Esophagus squamous epithelium (tissue), 5 donors: ENCODE measurements at regions not wholly inside any gene's neighbourhood (a gene's known extent, or its start where the extent isn't known, plus 50 kb on each side); places are given as distances from the start of the nearest gene placed in this dataset.

ENCODE experiments used
- DNase-seq: peaks from one replicate; lab custom pipeline; 2025; lab: John Stamatoyannopoulos, UW
- H3K27ac ChIP-seq, 4 donors: fragments of 200-600 bp; sonication (generic); one replicate each; pipeline ENCODE4 v1.5.1; 2016 to 2019; ENCODE audit warnings: mild to moderate bottlenecking in 1 of 4
- H3K27me3 ChIP-seq, 4 donors: fragments of 200-600 bp; sonication (generic); 1 replicate in 3 of 4; 2 replicates in 1 of 4; pipeline versions ENCODE4 v1.5.1 to v1.6.0; 2017 to 2021; ENCODE audit warnings: antibody characterized with exemption in 1 of 4
- H3K36me3 ChIP-seq, 3 donors: fragments of 200-600 bp; sonication (generic); one replicate each; pipeline ENCODE4 v1.5.1; 2016 to 2019
- H3K4me1 ChIP-seq, 3 donors: fragments of 200-600 bp; sonication (generic); one replicate each; pipeline ENCODE4 v1.5.1; 2017 to 2019
- H3K4me3 ChIP-seq, 4 donors: fragments of 200-600 bp; sonication (generic); 1 replicate in 3 of 4; 2 replicates in 1 of 4; pipeline ENCODE4 v1.5.1; 2016 to 2019; ENCODE audit warnings: mild to moderate bottlenecking in 2 of 4, moderate library complexity in 1 of 4
- H3K9me3 ChIP-seq, 3 donors: fragments of 200-600 bp; sonication (generic); one replicate each; pipeline ENCODE4 v1.5.1; 2016 to 2019
- POLR2A ChIP-seq, 4 donors: fragments of 450-650 bp; IDR thresholded peaks; one replicate each; pipeline ENCODE4 v1.6.1; 2017; ENCODE audit warnings: antibody characterized with exemption in 4 of 4, mild to moderate bottlenecking in 4 of 4, moderate library complexity in 3 of 4
- WGBS, 2 donors: methylation state at CpG; one replicate each; pipeline ENCODE4 v1.1.5; 2018; 5-methylcytosine and 5-hydroxymethylcytosine counted together
- intact Hi-C: fragments of 100-400 bp; cut with DNase I; formaldehyde crosslinking; loops from one replicate; pipeline ENCODE4 v1.15.0; 2022
- TF ChIP-seq, protein P1 (sequence below), 6 experiments: fragments of 450-650 bp in 4 of 6; fragments of 200-600 bp in 2 of 6; sonication (generic) in 2 of 6; IDR thresholded peaks; one replicate each; pipeline ENCODE4 v1.5.1; 2016 to 2019; ENCODE audit warnings: antibody characterized with exemption in 6 of 6, mild to moderate bottlenecking in 4 of 6, moderate library complexity in 4 of 6
- donor health status: DM: yes; HTN: yes; CAD: no.

DNA sequence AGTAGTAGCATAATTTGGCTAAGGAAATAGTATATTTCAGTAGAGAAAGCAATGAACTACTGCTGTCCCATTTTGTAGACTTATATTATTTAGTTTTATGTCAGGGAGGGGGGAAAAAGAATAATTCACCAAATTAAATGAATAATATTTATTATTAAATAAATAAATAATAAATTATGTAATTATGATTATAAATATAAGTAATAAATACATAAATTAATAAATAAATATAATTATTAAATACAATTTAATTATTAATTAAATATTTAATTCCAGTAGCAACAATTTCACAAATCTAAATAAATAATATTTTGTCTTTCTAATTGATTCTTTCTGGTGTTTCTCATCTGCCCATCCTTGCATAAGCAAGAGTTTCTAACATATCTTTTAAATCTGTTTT, 81.1 kb upstream of the PLSCR4 start:
- no peaks in the 10 kb centered on the region for H3K9me3 ChIP-seq
- intact Hi-C loops = loop anchor here (10.0 kb wide), 2 partner anchors 243 to 277 kb away; no protein-coding TSS in a partner anchor
- TF ChIP-seq POLR2A (IDR thresholded peaks at IDR 0.05) = no peak
- TF ChIP-seq, protein P1, sequence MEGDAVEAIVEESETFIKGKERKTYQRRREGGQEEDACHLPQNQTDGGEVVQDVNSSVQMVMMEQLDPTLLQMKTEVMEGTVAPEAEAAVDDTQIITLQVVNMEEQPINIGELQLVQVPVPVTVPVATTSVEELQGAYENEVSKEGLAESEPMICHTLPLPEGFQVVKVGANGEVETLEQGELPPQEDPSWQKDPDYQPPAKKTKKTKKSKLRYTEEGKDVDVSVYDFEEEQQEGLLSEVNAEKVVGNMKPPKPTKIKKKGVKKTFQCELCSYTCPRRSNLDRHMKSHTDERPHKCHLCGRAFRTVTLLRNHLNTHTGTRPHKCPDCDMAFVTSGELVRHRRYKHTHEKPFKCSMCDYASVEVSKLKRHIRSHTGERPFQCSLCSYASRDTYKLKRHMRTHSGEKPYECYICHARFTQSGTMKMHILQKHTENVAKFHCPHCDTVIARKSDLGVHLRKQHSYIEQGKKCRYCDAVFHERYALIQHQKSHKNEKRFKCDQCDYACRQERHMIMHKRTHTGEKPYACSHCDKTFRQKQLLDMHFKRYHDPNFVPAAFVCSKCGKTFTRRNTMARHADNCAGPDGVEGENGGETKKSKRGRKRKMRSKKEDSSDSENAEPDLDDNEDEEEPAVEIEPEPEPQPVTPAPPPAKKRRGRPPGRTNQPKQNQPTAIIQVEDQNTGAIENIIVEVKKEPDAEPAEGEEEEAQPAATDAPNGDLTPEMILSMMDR (IDR thresholded peaks at IDR 0.05) = no peak
- no peak overlapping the region for H3K27ac ChIP-seq
- H3K36me3 ChIP-seq = no peaks in the 10 kb centered on the region
- no peak overlapping the region for H3K4me3 ChIP-seq
- DNase-seq = no peak
- peaks cover 0 to 1% (median 0%) of the 10 kb centered on the region in 3 donors for H3K4me1 ChIP-seq
- no peaks in the 10 kb centered on the region for H3K27me3 ChIP-seq

DNA sequence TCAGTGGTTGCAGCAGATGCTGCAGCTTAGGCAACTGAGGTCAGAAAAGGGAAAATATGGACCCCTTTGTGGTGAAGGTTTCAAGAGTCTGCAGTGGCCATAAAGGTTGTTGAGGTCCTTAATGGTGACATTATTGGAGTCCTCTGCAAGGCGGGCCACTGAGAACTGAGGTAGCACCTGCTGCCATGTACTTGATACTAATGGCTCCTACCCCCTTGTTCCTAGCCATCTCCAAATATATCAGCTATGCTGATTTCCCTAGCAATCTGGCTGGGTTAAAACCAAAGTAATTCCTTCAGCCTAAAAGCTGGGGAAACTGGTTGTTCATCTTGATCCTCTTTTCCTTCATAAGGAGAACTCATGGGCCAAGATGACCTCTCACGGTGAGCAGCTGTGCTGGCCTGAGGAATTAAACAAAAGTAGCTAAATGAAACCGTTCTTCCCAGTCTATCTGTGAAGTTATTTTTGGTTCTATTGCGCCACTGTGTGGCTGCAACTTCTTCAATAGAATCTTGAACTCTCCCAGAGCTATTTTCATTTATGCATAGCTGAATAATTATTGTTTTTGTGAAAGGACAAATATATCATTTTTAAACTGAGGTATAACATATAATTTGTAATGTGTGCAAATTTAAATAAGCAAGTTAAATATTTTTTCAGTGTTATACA, 76.1 kb upstream of the PLSCR4 start:
- TF ChIP-seq, protein P1 (IDR thresholded peaks at IDR 0.05) = peak in 5 of 6 experiments; percentile 46 to 69 (median 60)
- no peak for TF ChIP-seq POLR2A (IDR thresholded peaks at IDR 0.05)
- 23 to 29% methylated on average over 4 of the region's 4 CpGs for WGBS, 2 donors
- H3K27me3 ChIP-seq = no peaks in the 10 kb centered on the region
- no peak for DNase-seq
- H3K4me1 ChIP-seq = peaks cover 0 to 3% (median 0%) of the 10 kb centered on the region in 3 donors
- no peaks in the 10 kb centered on the region for H3K36me3 ChIP-seq
- no peaks in the 10 kb centered on the region for H3K9me3 ChIP-seq
- H3K4me3 ChIP-seq = peak overlapping the region in 1 of 4 donors; percentile 12
- no peak overlapping the region for H3K27ac ChIP-seq
- intact Hi-C loops = loop anchor here (5.0 kb wide), 1 partner anchor 110 kb away; no protein-coding TSS in a partner anchor

DNA sequence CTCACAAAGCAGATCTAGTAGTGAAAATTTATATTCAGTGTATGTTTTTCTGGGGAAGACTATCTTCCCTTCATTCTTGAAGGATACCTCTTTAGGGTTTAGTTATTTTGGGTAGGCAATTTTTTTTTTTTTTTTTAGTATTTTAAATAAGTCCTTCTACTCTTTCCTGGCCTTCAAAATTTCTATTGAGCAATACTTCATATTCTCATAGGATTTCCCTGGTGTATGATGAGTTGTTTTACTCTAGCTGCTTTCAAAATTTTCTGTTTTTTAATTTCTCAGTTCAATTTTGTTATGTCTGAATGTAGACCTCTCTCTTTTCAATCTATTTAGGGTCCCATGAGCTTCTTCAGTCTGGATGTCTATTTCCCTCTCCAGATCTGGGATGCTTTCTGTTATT, 74.3 kb upstream of the PLSCR4 start:
- Histone ChIP-seq H3K36me3 (no peaks in the 10 kb centered on the region), H3K27ac (no peak overlapping the region), H3K4me3 (no peak overlapping the region), H3K27me3 (no peaks in the 10 kb centered on the region), H3K9me3 (no peaks in the 10 kb centered on the region), H3K4me1 (peaks cover 0 to 3% (median 0%) of the 10 kb centered on the region in 3 donors)
- no peak for TF ChIP-seq POLR2A (IDR thresholded peaks at IDR 0.05)
- TF ChIP-seq, protein P1 (IDR thresholded peaks at IDR 0.05) = no peak
- DNase-seq = no peak
- intact Hi-C loops = loop anchor here (5.0 kb wide), 1 partner anchor 108 kb away; no protein-coding TSS in a partner anchor

DNA sequence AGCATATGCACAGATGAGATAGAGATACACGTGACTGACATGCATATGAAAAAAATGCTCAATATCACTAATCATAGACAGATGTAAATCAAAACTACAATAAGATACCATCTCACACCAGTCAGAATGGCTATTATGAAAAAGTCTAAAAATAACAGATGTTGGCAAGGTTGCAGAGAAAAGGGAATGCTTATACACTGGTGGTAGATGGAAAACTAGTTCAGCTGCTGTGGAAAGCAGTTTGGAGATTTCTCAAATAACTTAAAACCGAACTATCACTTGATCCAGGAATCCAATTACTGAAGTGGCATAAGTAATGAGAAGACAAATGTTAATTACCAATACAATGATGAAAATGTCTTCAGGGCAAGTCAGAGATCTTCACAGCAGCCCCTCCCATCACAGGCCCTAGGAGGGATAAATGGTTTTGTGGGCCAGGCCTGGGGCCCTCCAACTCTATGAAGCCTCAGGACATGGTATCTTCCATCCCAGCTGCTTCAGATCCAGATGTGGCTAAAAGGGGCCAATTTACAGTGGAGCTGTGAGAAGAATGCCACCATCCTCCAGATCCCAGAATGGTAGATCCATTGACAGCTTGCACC, 71.4 kb upstream of the PLSCR4 start:
- 63 to 82% methylated on average over 2 of the region's 2 CpGs for WGBS, 2 donors
- H3K9me3 ChIP-seq = no peaks in the 10 kb centered on the region
- no peak for DNase-seq
- no peaks in the 10 kb centered on the region for H3K36me3 ChIP-seq
- H3K4me1 ChIP-seq = peaks cover 0 to 3% (median 0%) of the 10 kb centered on the region in 3 donors
- no peak overlapping the region for H3K4me3 ChIP-seq
- H3K27me3 ChIP-seq = no peaks in the 10 kb centered on the region
- no peak for TF ChIP-seq POLR2A (IDR thresholded peaks at IDR 0.05)
- TF ChIP-seq, protein P1 (IDR thresholded peaks at IDR 0.05) = no peak
- H3K27ac ChIP-seq = no peak overlapping the region
- intact Hi-C loops = no loop called here

DNA sequence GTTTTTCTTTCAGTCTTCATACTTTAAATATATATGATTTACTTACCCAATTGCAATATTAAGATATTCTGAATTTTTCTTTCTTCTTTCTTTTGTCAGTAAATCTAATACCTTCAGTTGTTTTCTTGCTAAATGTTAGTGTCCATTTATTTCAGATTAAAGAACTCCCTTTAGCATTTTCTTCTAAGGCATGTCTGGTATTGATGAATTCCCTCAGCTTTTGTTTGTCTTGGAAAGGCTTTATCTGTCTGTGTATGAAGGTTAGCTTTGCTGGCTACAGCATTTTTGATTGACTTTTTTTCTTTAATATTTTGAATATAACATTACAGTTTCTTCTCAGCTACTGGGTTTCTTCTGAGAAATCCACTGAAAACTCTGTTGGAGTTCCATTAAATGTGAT, 64.0 kb upstream of the PLSCR4 start:
- H3K9me3 ChIP-seq = no peaks in the 10 kb centered on the region
- H3K4me1 ChIP-seq = peaks cover 0 to 11% (median 4%) of the 10 kb centered on the region in 3 donors
- H3K4me3 ChIP-seq = no peak overlapping the region
- intact Hi-C loops = no loop called here
- DNase-seq = no peak
- no peak overlapping the region for H3K27ac ChIP-seq
- H3K36me3 ChIP-seq = no peaks in the 10 kb centered on the region
- TF ChIP-seq POLR2A (IDR thresholded peaks at IDR 0.05) = no peak
- TF ChIP-seq, protein P1 (IDR thresholded peaks at IDR 0.05) = no peak
- no peaks in the 10 kb centered on the region for H3K27me3 ChIP-seq
